Fibroblast of lung (primary cell): ENCODE measurements at regions not wholly inside any gene's neighbourhood (a gene's known extent, or its start where the extent isn't known, plus 50 kb on each side); places are given as distances from the start of the nearest gene placed in this dataset.
A peak's percentile ranks its signal among the peaks of the same experiment; 100 is the strongest.

Experiments used
- DNase-seq, 2 donors: peaks; one replicate each; pipeline versions ENCODE4 v3.0.0 to v3.0.0-alpha.2; 2010; ENCODE audit warnings: low read depth in 2 of 2
- H2AFZ ChIP-seq: 2 replicates; pipeline ENCODE4 v1.5.1; 2012; ENCODE audit warnings: low read length, control low read depth, inconsistent platforms
- H3K27ac ChIP-seq: 2 replicates; pipeline ENCODE4 v1.5.1; 2011; ENCODE audit warnings: low read length, control low read depth; ENCODE audit not compliant: insufficient read depth
- H3K27me3 ChIP-seq: 2 replicates; pipeline ENCODE4 v1.5.1; 2011; ENCODE audit warnings: mild to moderate bottlenecking, low read length; ENCODE audit not compliant: control insufficient read depth, insufficient read depth
- H3K36me3 ChIP-seq: 2 replicates; pipeline ENCODE4 v1.5.1; 2011; ENCODE audit warnings: low read length; ENCODE audit not compliant: control insufficient read depth, insufficient read depth
- H3K4me1 ChIP-seq: 2 replicates; pipeline ENCODE4 v1.5.1; 2011; ENCODE audit warnings: low read length; ENCODE audit not compliant: control insufficient read depth, insufficient read depth; ENCODE audit errors: extremely low read depth
- H3K4me2 ChIP-seq: 2 replicates; pipeline ENCODE4 v1.5.1; 2011; ENCODE audit warnings: low read length, control low read depth; ENCODE audit not compliant: insufficient read depth; ENCODE audit errors: extremely low read depth
- H3K4me3 ChIP-seq, 4 experiments: fragments of 200-600 bp in 1 of 4; sonication (generic) in 1 of 4; replicated peaks in 1 of 4; 2 replicates each; pipeline ENCODE4 v1.5.1; 2011 to 2016; ENCODE audit warnings: low read length in 4 of 4, low read depth in 3 of 4, mild to moderate bottlenecking in 3 of 4, control low read depth in 2 of 4, inconsistent platforms in 1 of 4, mixed read lengths in 1 of 4; ENCODE audit not compliant: insufficient read depth in 1 of 4; ENCODE audit errors: control extremely low read depth in 1 of 4
- H3K79me2 ChIP-seq: 2 replicates; pipeline ENCODE4 v1.5.1; 2012; ENCODE audit warnings: mild to moderate bottlenecking, low read length, inconsistent platforms; ENCODE audit not compliant: control insufficient read depth, insufficient read depth
- H3K9ac ChIP-seq: 2 replicates; pipeline ENCODE4 v1.5.1; 2011; ENCODE audit warnings: mild to moderate bottlenecking, low read length, control low read depth; ENCODE audit not compliant: insufficient read depth
- H3K9me3 ChIP-seq: 2 replicates; pipeline ENCODE4 v1.5.1; 2012; ENCODE audit warnings: low read depth, low read length; ENCODE audit not compliant: control insufficient read depth, insufficient read depth
- H4K20me1 ChIP-seq: 2 replicates; pipeline ENCODE4 v1.5.1; 2011; ENCODE audit warnings: low read length; ENCODE audit not compliant: control insufficient read depth, insufficient read depth; ENCODE audit errors: extremely low read depth
- CTCF ChIP-seq, 2 donors: IDR thresholded peaks in 1 of 2; conservative IDR thresholded peaks in 1 of 2; 1 replicate in 1 of 2; 2 replicates in 1 of 2; pipeline ENCODE4 v1.5.1; 2011 to 2012; ENCODE audit warnings: low read length in 2 of 2, control low read depth in 1 of 2, inconsistent platforms in 1 of 2, low read depth in 1 of 2, mild to moderate bottlenecking in 1 of 2
- EZH2 ChIP-seq: IDR thresholded peaks from 2 replicates; pipeline ENCODE4 v1.5.1; 2012; ENCODE audit warnings: low read length, control low read depth, mild to moderate bottlenecking; ENCODE audit errors: missing control alignments

- no peak overlapping the region for H3K4me3 ChIP-seq
- H3K9me3 ChIP-seq = no peaks in the 10 kb centered on the region
- H4K20me1 ChIP-seq = no peaks in the 10 kb centered on the region
- no peaks in the 10 kb centered on the region for H3K4me1 ChIP-seq
- no peak overlapping the region for H3K27ac ChIP-seq
- H3K9ac ChIP-seq = no peak overlapping the region
- TF ChIP-seq EZH2 = no peak
- no peak for TF ChIP-seq CTCF (conservative IDR thresholded peaks at IDR 0.05 in 1 of 2, IDR thresholded peaks at IDR 0.05 in 1 of 2; ENCODE audit: low read depth in 1 of 2, low read length in 2 of 2)
- no peak overlapping the region for H2AFZ ChIP-seq
- H3K79me2 ChIP-seq = no peaks in the 10 kb centered on the region
- no peak for DNase-seq
- H3K4me2 ChIP-seq = no peak overlapping the region
- H3K27me3 ChIP-seq = no peaks in the 10 kb centered on the region
- no peaks in the 10 kb centered on the region for H3K36me3 ChIP-seq
Measured at GRCh38 chr3:59263152-59263551, 213.3 kb upstream of the CFAP20DC start.

GRCh38 chr3:59262076-59262498 is 212.3 kb upstream of the CFAP20DC start:
- H3K4me2 ChIP-seq = no peak overlapping the region
- H3K9me3 ChIP-seq = no peaks in the 10 kb centered on the region
- no peaks in the 10 kb centered on the region for H4K20me1 ChIP-seq
- no peaks in the 10 kb centered on the region for H3K36me3 ChIP-seq
- no peak for TF ChIP-seq CTCF (conservative IDR thresholded peaks at IDR 0.05 in 1 of 2, IDR thresholded peaks at IDR 0.05 in 1 of 2; ENCODE audit: low read depth in 1 of 2, low read length in 2 of 2)
- no peak overlapping the region for H2AFZ ChIP-seq
- H3K27me3 ChIP-seq = no peaks in the 10 kb centered on the region
- DNase-seq = no peak
- no peak overlapping the region for H3K27ac ChIP-seq
- no peak overlapping the region for H3K4me3 ChIP-seq
- H3K9ac ChIP-seq = no peak overlapping the region
- H3K4me1 ChIP-seq = no peaks in the 10 kb centered on the region
- no peaks in the 10 kb centered on the region for H3K79me2 ChIP-seq

GRCh38 chr3:59261009-59261408 is 211.2 kb upstream of the CFAP20DC start:
- no peaks in the 10 kb centered on the region for H3K79me2 ChIP-seq
- H3K4me3 ChIP-seq = no peak overlapping the region
- H3K4me1 ChIP-seq = no peaks in the 10 kb centered on the region
- no peak for TF ChIP-seq EZH2
- no peak for TF ChIP-seq CTCF (conservative IDR thresholded peaks at IDR 0.05 in 1 of 2, IDR thresholded peaks at IDR 0.05 in 1 of 2; ENCODE audit: low read depth in 1 of 2, low read length in 2 of 2)
- H3K36me3 ChIP-seq = no peaks in the 10 kb centered on the region
- no peaks in the 10 kb centered on the region for H3K9me3 ChIP-seq
- no peak overlapping the region for H2AFZ ChIP-seq
- no peak overlapping the region for H3K27ac ChIP-seq
- H3K9ac ChIP-seq = no peak overlapping the region
- H3K27me3 ChIP-seq = no peaks in the 10 kb centered on the region
- H3K4me2 ChIP-seq = no peak overlapping the region
- peak in 1 of 2 donors; percentile 54 for DNase-seq
- no peaks in the 10 kb centered on the region for H4K20me1 ChIP-seq
